HPDE6-E6E7 (cell line): ENCODE measurements at regions not wholly inside any gene's neighbourhood (a gene's known extent, or its start where the extent isn't known, plus 50 kb on each side); places are given as distances from the start of the nearest gene placed in this dataset.

Experiments used
- DNase-seq: peaks from one replicate; pipeline ENCODE4 v3.0.0; 2011; ENCODE audit warnings: missing footprints; ENCODE audit errors: extremely low spot score

GRCh38 chr17:57174591-57174990 lies 81.7 kb upstream of the MSI2 start:
- no peak for DNase-seq

DNA sequence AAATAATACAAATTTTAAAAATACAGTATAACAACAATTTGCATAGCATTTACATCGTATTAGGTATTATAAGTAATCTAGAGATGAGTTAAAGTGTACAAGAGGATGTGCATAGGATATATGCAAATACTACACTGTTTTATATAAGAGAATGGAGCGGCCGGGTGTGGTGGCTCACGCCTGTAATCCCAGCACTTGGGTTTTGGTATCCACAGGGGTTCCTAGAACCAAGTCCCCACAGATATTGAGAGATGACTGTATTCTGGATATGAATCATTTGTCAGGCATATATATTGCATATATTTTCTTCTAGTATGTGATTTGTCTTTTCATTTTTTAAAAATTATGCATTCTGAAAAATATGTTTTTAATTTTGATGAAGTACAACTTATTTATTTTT lies 77.5 kb upstream of the MSI2 start:
- DNase-seq, result no peak

DNA sequence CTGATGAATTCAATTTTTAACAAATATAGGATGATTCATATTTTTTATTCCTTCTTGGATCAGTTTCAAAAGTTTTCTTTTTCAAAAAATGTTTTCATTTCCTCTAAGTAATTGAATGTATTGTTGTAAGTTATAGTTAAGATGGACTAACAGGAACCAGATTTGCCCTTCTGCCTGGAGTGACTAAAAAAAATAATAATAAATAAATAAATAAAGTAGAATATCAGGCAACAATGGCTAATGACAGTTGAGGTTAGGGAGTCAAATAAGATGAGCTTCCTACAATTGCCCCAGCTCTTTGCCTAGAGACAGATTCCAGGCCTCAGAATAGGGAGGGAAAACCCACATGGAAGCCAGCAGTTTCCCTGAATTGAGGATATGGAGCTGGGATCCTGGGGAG lies 73.7 kb upstream of the MSI2 start:
- no peak for DNase-seq

DNA sequence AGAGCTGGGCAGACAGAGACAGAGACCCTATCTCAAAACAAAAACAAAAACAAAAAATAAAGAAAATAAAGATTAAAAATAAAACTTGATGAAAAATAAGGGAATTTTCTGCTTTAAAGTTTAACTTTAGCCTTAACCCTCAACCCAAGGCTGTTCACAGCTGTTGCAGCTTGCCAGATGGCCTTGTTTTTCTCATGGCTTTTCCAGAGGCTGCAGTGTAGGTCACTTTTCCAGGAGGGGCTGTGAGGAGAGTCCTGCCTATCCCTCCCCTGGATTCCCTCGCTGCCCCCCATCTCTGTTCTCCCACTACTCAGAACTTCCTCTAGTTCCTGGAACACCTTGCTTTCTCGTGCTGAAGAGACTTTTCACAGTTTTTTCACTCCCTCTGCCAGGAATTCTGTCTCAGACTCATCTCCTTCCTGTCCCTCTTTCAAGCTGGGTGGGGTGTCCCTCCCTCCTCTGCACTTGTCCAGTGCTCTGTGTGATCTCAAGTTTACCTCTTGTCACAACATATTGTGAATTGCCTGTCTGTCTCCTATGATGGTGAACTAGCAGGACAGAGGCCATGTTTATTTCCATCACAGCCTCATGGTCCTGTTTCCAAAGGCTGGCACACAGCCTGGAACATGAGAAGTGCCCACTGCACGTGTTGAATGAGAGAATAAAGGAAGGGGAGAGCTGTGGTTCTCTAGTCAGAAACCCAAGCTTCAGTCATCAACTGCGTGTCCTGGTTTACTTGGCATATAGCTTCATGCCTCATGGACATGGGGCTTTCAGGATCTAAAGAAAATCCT lies 69.9 kb upstream of the MSI2 start:
- no peak for DNase-seq

- DNase-seq, result no peak
Measured at GRCh38 chr17:57187391-57187790, 68.9 kb upstream of the MSI2 start.

DNA sequence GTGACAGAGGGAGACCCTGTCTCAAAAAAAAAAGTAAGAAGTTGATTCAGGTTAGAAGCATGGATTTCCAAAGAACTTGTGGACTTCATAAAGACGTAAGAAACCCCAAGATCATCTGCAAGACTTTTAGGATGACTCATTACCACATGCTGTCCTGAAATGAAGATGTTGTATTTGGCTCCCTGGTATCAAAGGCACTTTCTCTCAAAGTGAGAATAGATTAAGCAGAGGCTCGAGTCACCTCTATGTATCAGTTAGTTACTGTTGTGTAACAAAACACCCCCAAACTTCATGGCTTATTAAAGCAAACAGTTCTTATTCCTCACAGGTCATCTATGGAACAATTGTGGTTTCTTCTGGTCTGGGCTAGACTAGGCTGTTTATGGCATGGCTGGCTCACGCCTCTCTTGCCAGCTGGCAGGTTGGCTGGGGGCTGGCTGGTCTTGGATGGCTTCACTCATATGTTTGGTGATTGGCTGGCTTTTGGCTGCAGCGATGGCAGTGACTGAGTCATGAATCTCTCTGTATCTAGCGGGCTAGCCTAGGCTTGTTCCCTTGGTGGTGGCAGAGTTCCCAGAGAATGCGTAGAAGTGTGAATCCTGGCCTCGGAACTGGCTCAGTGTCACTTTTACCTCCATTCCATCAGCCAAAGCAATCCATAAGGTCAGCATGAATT lies 60.4 kb upstream of the MSI2 start:
- peak; percentile 67 for DNase-seq

GRCh38 chr17:57197466-57198071 lies 58.8 kb upstream of the MSI2 start:
- no peak for DNase-seq

DNA sequence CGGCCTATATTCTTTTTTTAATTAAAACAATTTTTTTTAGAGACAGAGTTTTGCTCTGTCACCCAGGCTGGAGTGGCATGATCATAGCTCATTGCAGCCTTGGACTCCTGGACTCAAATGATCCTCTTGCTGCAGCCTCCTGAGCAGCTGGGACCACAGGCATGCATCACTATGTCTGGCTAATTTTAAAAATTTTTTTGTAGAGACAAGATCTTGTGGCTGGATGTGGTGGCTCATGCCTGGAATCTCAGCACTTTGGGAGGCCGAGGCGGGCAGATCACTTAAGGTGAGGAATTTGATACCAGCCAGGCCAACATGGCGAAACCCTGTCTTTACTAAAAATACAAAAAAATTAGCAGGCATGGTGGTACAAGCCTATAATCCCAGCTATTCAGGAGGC lies 54.8 kb upstream of the MSI2 start:
- no peak for DNase-seq

- DNase-seq, result no peak
Measured at GRCh38 chr17:57203040-57203439, 53.3 kb upstream of the MSI2 start.
